ENCODE measurements at regions not wholly inside any gene's neighbourhood (a gene's known extent, or its start where the extent isn't known, plus 50 kb on each side); places are given as distances from the start of the nearest gene placed in this dataset.

DNA sequence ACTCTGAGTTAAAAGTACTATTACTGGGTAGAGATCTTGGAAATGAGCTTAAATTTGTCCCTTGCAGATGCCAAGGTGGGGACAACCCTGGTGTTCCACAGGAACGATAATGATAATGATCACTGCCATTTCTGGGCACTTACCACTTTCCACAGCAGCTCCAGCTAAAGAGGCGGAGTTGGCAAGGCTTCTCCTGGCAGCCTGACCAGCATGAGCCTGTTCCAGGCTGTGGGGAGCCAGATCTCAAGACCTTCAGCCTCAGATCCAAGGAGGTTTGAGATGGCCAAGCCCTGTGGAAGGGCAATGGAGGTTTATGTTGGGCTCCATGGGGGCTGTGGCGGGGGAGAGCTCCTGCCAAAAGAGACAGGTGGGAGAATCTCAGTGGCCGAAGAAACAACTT, 244.9 kb upstream of the MVB12B start:
- TF ChIP-seq, protein P1, sequence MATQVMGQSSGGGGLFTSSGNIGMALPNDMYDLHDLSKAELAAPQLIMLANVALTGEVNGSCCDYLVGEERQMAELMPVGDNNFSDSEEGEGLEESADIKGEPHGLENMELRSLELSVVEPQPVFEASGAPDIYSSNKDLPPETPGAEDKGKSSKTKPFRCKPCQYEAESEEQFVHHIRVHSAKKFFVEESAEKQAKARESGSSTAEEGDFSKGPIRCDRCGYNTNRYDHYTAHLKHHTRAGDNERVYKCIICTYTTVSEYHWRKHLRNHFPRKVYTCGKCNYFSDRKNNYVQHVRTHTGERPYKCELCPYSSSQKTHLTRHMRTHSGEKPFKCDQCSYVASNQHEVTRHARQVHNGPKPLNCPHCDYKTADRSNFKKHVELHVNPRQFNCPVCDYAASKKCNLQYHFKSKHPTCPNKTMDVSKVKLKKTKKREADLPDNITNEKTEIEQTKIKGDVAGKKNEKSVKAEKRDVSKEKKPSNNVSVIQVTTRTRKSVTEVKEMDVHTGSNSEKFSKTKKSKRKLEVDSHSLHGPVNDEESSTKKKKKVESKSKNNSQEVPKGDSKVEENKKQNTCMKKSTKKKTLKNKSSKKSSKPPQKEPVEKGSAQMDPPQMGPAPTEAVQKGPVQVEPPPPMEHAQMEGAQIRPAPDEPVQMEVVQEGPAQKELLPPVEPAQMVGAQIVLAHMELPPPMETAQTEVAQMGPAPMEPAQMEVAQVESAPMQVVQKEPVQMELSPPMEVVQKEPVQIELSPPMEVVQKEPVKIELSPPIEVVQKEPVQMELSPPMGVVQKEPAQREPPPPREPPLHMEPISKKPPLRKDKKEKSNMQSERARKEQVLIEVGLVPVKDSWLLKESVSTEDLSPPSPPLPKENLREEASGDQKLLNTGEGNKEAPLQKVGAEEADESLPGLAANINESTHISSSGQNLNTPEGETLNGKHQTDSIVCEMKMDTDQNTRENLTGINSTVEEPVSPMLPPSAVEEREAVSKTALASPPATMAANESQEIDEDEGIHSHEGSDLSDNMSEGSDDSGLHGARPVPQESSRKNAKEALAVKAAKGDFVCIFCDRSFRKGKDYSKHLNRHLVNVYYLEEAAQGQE (IDR thresholded peaks at IDR 0.05; ENCODE audit: insufficient read depth in 1 of 2, low read depth in 2 of 2, low read length in 2 of 2), result no peak
- no peak for TF ChIP-seq SIN3A (IDR thresholded peaks at IDR 0.05; ENCODE audit: borderline replicate concordance, insufficient read depth, low read length)
- TF ChIP-seq FOXP2 (optimal IDR thresholded peaks at IDR 0.05; ENCODE audit: borderline replicate concordance, extremely low read depth, extremely low read length, insufficient read depth), result no peak

DNA sequence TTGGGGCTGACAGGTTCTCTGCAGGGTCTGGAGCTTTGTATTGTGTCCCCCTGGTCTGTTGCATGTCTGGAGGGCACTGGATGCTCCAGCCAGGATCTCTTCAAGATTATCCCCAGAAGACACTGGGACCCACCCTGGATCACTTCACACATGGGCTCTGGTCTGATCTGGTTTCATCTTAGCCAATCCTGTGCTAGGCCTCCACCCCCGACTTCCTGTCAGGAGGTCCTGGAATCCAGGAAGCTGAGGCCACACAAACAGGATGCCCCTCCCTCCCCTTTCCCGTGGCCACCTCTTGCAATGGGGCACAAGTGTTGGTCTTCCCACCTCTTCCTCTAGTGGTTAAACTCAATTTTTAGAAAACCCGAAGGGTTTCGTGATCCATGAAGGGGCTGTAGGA, 242.6 kb upstream of the MVB12B start:
- TF ChIP-seq SIN3A (IDR thresholded peaks at IDR 0.05; ENCODE audit: borderline replicate concordance, insufficient read depth, low read length) (no peak), POLR2AphosphoS5 (IDR thresholded peaks at IDR 0.05; ENCODE audit: low read depth, low read length) (no peak), FOXP2 (optimal IDR thresholded peaks at IDR 0.05; ENCODE audit: borderline replicate concordance, extremely low read depth, extremely low read length, insufficient read depth) (no peak)

DNA sequence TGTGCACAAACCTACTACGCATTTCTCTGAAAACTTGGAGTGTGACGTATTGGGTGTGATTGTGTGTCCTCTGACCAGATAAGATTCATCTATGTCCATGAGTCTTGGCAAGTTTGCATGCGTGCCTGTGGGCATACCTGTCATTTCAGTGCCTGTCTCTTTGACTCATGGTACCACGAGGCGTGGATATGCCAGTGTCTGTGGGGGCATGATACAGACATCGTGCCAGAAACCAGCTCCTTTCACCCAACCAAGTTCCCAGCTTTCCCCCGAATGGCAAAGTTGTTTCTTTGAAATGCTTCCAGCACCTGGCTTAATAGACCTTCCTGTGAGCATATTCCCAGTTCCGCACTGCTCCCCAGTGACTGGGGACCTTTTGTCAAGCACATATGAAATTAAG, 241.9 kb upstream of the MVB12B start:
- TF ChIP-seq POLR2AphosphoS5 (IDR thresholded peaks at IDR 0.05; ENCODE audit: low read depth, low read length), result no peak
- TF ChIP-seq SIN3A (IDR thresholded peaks at IDR 0.05; ENCODE audit: borderline replicate concordance, insufficient read depth, low read length), result no peak
- TF ChIP-seq TAF1 (IDR thresholded peaks at IDR 0.05; ENCODE audit: borderline replicate concordance, insufficient read depth, low read length), result no peak

DNA sequence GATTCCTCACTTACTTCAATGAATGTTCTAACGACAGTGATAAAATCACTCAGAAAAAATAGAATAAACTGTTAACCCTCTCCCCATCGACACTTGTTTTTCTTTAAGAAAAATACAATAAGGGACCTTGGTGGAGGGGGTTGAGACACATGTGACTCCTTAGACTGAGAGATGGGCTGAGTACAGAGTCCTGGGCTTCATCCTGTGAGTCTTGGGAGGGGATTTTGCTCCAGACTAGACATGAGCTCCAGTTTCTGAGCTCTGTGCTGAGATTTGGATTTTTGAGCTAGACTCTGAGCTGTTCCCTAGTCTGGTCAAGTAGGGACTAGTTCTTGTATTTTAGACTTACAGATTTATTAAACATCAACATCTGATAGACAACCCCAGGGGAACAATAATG, 241.5 kb upstream of the MVB12B start:
- TF ChIP-seq, protein P1 (IDR thresholded peaks at IDR 0.05; ENCODE audit: insufficient read depth in 1 of 2, low read depth in 2 of 2, low read length in 2 of 2), result no peak
- TF ChIP-seq SIN3A (IDR thresholded peaks at IDR 0.05; ENCODE audit: borderline replicate concordance, insufficient read depth, low read length) (no peak), FOXP2 (optimal IDR thresholded peaks at IDR 0.05; ENCODE audit: borderline replicate concordance, extremely low read depth, extremely low read length, insufficient read depth) (no peak), POLR2AphosphoS5 (IDR thresholded peaks at IDR 0.05; ENCODE audit: low read depth, low read length) (no peak), TAF1 (IDR thresholded peaks at IDR 0.05; ENCODE audit: borderline replicate concordance, insufficient read depth, low read length) (no peak)

DNA sequence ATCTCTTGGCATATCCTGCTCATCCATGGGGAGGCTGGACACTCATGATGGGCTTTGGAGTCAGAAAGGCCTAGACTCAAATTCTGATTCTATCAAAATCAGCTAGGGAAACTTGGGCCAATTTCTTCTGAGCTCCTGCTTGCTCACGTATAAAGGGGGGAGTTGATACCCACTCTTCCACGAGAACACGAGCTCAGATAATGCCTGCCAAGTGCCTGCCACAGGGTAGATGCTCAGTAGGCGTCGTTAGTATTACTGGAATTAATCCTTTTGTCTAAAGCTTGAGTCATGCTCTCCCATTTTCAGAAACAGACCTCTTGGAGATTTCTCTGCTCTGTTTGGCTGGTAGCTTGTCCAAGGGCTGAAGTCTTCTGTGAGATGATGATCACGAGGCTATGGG, 238.3 kb upstream of the MVB12B start:
- no peak for TF ChIP-seq POLR2AphosphoS5 (IDR thresholded peaks at IDR 0.05; ENCODE audit: low read depth, low read length)
- TF ChIP-seq, protein P1 (IDR thresholded peaks at IDR 0.05; ENCODE audit: insufficient read depth in 1 of 2, low read depth in 2 of 2, low read length in 2 of 2), result no peak
- TF ChIP-seq SIN3A (IDR thresholded peaks at IDR 0.05; ENCODE audit: borderline replicate concordance, insufficient read depth, low read length), result no peak

DNA sequence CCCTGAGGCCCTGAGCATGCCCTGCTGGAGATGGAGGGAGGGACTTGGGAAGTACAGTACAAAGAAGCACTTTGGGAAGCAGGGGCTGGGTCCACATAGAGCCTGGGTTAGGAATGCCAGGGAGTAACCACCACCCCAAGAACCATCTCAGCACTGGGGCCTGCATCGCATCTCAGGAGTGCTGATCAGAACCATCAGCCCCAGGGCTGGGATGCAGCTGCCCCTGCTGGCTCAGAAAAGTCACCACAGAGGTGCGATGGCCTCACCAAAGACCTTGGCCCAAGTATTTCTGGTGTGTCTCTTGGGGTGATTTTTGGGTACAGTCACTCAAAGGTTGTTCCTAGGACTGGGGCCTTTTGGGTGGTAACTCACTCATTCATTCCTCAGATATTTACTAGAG, 236.8 kb upstream of the MVB12B start:
- no peak for TF ChIP-seq POLR2AphosphoS5 (IDR thresholded peaks at IDR 0.05; ENCODE audit: low read depth, low read length)
- no peak for TF ChIP-seq FOXP2 (optimal IDR thresholded peaks at IDR 0.05; ENCODE audit: borderline replicate concordance, extremely low read depth, extremely low read length, insufficient read depth)
- TF ChIP-seq, protein P1 (IDR thresholded peaks at IDR 0.05; ENCODE audit: insufficient read depth in 1 of 2, low read depth in 2 of 2, low read length in 2 of 2), result no peak
- no peak for TF ChIP-seq TAF1 (IDR thresholded peaks at IDR 0.05; ENCODE audit: borderline replicate concordance, insufficient read depth, low read length)
- TF ChIP-seq SIN3A (IDR thresholded peaks at IDR 0.05; ENCODE audit: borderline replicate concordance, insufficient read depth, low read length), result no peak

Data from PFSK-1 (cell line).